ENCODE measurements at regions not wholly inside any gene's neighbourhood (a gene's known extent, or its start where the extent isn't known, plus 50 kb on each side); places are given as distances from the start of the nearest gene placed in this dataset.
A peak's percentile ranks its signal among the peaks of the same experiment; 100 is the strongest.

GRCh38 chr12:91836264-91836663 is 309.4 kb downstream of the BTG1 start:
- DNase-seq, result no peak

DNA sequence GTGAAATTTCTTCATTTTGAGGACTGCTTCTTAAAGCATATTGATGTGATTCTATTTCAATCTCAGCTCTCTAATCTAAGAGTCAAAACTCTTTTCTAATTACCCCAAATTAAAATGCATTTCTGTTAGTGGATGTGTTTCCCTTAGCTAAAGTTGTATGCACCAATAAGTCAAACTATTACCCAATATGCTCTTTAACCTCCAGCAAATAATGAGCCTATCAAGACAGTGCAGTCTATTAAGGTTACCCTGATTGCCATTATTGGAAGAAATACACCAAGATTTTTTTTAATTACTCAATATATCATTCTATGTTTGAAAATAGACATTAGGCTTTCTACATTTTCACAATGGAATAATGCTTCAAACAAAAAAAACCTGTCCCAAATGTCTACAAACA is 310.0 kb downstream of the BTG1 start:
- no peak for DNase-seq

GRCh38 chr12:91833780-91834359 is 311.8 kb downstream of the BTG1 start:
- no peak for DNase-seq

DNA sequence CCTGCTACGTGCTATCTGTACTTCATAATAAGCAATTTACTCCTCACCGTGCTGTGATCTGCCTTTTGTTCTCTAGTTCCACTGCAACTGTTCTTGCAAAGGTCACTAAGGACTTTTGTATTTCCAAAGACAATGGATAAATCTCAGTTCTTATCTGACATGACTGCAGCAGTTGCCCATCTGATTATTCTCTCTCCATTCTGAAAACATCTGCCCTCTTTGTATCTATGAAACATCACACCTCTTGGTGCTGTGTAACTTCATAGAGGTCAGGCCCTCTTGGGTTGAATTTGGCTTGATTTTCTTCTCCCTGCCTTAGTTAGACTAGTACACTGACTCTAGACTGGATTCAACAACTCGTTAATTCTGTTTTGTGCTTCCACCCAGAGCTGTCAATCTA is 319.6 kb downstream of the BTG1 start:
- no peak for DNase-seq

DNA sequence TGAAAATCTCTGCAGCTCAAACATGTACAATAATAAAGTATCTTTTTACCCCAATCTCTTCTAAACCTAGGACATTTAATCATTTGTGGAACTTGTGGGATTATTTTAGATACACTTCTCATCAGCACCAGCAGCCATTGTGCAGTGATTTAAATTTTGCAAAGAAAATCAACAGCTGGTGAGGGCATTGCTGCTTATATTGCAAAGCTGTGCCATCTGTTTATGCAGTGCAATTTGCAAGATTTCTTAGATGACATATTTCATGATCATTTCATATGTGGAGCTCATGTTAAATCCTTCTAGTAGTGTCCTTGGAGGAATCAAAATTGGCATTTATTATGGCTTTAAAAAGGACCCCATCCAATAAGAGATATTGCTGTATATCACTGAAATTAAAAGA is 320.7 kb downstream of the BTG1 start:
- DNase-seq, result no peak

DNA sequence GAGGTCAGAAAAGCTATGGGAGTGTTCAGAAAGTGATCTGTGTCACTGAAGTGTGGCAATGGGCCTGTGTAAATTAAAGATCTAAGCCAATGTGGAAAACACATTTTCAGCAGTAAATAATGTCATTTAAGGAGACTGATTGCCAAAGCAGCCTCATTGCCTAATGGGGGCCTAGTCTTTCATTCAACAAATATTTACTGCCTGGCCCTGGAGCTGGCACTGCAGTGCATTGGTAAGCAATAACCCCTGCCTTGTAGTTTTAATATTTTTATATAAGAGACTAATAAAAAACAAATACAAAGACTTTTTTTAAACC is 326.6 kb downstream of the BTG1 start:
- no peak for DNase-seq

- DNase-seq, result no peak
These were observed 327.2 kb downstream of the BTG1 start for GRCh38 chr12:91818227-91819131.

- no peak for DNase-seq
These were observed 328.1 kb downstream of the BTG1 start for GRCh38 chr12:91817517-91817916.

GRCh38 chr12:91813701-91814100 is 331.9 kb downstream of the BTG1 start:
- peak; percentile 37 for DNase-seq

DNA sequence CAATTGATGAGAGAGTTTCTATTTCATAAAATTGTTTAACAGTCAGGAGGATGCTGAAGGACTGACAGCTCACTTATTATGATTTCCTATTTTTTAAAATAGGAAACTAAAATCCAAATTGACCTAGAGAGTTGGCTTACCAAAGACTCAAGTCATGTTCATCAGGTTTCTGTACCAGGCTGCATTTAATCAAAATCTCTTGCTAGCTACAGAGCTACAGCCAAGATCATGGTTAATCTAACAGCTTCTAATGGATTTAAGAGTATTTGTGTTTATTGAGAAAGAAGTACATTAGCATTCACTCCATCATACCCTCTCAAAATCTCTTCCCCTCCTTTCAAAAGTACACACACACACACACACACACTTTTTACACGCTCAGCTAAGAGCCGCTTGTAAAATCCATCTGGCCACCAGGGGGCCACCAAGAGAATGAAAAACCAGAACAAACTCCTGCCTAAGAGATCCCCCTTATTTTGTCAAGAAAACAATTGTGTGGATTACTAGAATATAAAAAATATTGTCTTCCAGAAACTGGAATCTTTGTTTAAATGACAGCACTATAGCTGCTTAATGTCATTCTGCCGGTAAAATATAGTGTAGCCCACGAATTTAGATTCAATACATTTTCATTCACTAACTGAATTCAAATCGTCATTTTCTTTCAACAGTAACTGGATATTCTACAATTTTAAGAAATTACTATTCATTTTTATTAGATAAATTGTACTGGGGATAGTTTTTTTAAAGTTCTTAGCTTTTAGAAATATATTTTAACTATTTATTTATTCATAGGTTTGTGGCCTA is 334.0 kb downstream of the BTG1 start:
- peak; percentile 68 for DNase-seq

DNA sequence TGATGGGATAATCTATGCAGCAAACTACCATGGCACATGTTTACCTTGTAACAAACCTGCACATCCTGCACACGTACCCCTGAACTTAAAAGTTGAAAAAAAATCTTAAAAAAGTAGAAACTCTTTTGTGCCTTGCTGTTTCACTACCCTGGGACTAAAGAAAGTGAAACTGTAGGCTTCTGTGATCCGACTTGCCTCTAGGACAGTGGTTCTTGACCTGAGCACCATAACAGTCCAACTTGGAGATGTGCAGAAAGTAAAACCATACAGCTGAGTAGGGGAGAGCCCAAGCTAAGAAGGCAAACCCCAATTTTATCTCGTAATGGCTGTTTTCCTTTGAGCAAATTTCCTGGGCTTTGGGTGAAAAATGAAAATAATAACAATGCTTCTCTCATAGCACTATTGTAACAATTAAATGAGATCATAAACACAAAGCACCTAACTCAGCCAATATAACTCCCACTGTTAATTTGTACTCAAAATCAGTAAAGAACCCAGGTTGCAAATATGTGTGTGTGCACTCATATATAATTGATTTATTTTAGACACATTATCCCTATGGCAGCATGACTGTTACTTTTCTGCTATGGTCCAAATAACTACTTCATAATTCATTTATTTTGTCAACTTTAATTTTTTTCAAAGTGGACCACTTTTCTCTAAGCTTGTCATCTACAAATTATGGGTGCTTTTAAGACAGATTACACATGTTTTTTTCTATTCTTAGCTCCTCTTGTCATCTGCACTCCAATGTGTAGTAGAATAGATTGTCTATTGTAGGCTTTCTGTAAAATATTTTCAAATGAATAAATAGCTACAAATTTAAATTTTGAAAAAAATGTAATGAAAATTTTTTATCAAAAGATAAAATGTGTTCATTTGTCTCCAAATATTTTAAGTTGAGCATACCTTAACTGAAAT is 334.9 kb downstream of the BTG1 start:
- DNase-seq, result no peak

DNA sequence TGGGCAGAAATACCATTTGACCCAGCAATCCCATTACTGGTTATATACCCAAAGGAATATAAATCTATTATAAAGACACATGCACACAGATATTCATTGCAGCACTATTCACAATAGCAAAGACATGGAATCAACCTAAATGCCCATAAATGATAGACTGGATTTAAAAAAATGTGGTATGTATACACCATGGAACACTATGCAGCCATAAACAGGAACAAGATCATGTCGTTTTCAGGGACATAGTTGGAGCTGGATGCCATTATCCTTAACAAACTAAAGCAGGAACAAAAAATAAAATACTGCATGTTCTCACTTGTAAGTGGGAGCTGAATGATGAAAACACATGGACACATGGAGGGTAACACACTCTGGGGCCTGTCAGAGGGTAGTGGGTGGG is 335.6 kb downstream of the BTG1 start:
- no peak for DNase-seq

DNA sequence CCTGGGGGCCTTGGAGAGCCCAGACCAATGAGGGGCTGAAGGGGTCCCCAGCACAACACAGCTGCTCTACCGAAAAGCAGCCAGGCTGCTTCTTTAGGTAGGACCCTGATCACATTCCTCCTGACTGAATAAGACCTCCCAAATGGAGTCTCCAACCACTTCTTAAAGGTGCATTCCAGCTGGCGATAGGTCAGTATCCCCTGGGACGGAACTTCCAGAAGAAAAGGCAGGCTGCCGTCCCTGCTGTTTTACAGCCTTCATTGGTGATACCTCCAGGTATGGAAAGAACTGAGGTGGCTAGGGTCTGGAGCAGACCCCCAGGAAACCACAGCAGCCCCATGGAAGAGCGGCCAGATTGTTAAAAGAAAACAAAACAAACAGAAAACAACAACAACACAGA is 340.6 kb downstream of the BTG1 start:
- DNase-seq, result peak; percentile 13

- peak; percentile 16 for DNase-seq
These were observed 341.1 kb downstream of the BTG1 start for GRCh38 chr12:91804533-91804932.

- no peak for DNase-seq
These were observed 344.6 kb downstream of the BTG1 start for GRCh38 chr12:91801048-91801447.

- no peak for DNase-seq
These were observed 352.0 kb downstream of the BTG1 start for GRCh38 chr12:91793676-91794075.

DNA sequence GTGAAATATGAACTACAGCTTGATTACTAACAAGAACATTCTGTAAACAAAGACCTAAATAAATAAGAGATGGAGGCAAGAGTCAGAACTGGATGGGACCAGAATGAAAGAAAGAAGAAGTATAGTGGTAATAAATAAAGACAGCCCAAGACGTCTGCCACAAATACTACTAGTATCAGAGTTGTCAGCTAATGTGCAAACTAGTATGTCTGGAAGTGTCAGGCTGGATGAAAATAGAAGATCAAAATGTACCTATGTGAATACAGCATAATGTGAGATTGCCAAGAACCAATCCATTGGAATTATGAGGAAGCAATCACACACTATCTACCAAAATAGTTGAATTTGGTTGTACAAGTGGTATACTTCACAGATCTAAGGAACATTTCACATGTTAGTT is 353.0 kb downstream of the BTG1 start:
- DNase-seq, result no peak

DNA sequence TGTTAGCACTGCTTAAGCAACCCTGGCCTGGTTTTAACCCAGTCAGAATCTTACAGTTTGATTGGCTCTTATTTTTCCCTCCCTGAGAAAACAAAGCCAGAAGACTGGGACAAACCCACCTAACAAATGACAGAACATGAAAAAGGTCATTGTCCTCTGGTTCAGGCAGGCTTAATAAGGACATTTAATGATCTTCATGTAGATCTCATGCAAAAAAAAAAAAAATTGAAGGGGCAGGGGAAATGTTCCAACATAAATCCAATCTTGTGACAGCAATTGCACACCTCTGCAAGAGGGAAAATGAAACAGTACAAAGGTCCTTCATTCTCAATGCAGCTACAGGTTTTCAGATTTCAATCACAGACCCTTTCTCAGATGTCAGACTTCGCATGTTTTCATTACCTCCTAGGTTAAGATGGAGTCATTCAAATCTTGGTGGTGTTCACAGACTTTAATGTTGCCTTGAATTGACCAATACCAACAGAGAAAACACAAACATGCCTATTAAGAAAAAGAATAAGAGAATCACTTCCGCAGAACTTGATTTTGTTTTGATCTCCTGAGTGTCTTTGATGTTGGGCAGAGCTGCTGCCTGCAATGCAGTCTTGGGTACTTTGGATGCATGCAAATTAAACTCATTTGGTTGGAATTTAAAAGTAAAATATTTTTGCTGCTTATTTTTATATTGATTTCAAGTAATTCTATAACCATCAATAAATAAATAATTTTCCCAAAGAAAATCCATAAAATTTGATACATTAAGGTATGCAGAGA is 359.0 kb downstream of the BTG1 start:
- no peak for DNase-seq

DNA sequence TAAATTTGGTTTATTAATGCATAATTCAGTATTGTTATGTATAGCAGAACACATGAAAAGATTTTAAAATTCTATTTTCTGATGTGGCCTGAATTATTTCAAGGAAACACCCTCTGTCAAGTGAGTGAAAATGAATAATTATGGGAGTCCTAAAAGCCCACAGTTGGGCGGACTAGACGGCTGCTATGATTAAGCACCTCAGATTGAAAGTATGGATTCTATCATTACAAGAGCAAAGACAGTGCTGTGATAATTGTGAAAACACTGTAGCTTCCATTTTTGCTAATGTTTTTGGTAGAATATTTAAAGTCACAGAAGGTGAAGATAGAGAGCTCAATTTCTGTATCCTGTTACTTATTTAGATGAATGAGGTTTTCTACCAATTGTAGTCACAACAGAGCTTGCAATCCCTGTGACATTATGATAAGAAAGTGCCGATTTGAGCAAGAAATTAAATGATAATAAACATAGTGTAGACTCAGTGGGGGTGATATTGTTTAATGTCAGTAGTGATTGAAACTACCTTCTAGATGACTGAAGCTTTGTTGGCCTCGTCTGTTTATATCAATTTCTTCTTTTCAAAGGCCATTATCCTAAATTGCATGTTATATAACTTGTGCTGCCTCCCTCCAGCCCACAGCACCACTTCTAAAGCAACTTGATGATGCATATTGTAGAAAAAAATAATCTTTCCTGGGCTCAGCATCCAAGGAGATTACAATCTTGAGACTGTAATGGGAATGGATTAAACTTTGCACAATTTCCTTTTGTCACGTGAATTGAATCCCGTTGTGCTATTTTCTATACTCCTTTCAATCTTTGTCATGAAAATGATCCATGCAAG is 359.8 kb downstream of the BTG1 start:
- DNase-seq, result no peak

DNA sequence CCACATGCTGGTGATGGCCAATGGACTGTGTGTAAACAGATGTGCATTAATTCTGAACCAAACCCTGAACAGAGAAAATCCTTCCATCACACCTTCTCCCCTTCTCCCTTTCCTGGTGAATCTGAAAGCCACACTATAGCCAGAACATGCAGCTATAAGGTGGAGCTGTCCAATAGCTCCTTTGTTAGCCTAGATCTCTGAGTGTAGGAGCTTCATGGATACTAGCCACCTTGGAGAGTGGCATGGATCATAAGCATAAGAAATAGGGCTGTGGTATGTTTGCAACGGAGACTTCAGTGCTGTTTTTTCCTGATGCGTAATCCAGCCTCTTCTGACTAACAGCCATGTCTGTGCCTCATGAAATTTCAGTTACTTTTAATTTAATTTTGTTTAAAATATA is 364.5 kb downstream of the BTG1 start:
- DNase-seq, result peak; percentile 57

- DNase-seq, result peak; percentile 83
These were observed 366.7 kb downstream of the BTG1 start for GRCh38 chr12:91778938-91779400.
